GM12892 (cell line): ENCODE measurements at regions not wholly inside any gene's neighbourhood (a gene's known extent, or its start where the extent isn't known, plus 50 kb on each side); places are given as distances from the start of the nearest gene placed in this dataset.

Experiments
- POLR2A ChIP-seq: IDR thresholded peaks from 2 replicates; pipeline ENCODE4 v1.6.1; 2011; ENCODE audit warnings: low read depth, low read length, control low read depth
- POLR2AphosphoS5 ChIP-seq: IDR thresholded peaks from 2 replicates; pipeline ENCODE4 v1.6.1; 2011; ENCODE audit warnings: low read depth, low read length, control low read depth

GRCh38 chr6:170149681-170150589, 140.9 kb downstream of the DLL1 start:
- TF ChIP-seq POLR2A, result no peak
- TF ChIP-seq POLR2AphosphoS5, result no peak
